ENCODE measurements at regions not wholly inside any gene's neighbourhood (a gene's known extent, or its start where the extent isn't known, plus 50 kb on each side); places are given as distances from the start of the nearest gene placed in this dataset.

- DNase-seq (ENCODE audit: low spot score): no peak
These were observed 425.5 kb upstream of the CADM1 start for GRCh38 chr11:115929618-115930129.

GRCh38 chr11:115928811-115929210, 424.6 kb upstream of the CADM1 start:
- no peak for DNase-seq (ENCODE audit: low spot score)

GRCh38 chr11:115927823-115928329, 423.7 kb upstream of the CADM1 start:
- no peak for DNase-seq (ENCODE audit: low spot score)

- DNase-seq (ENCODE audit: low spot score): no peak
These were observed 422.4 kb upstream of the CADM1 start for GRCh38 chr11:115926601-115927000.

- no peak for DNase-seq (ENCODE audit: low spot score)
These were observed 421.9 kb upstream of the CADM1 start for GRCh38 chr11:115926138-115926537.

- no peak for DNase-seq (ENCODE audit: low spot score)
These were observed 421.4 kb upstream of the CADM1 start for GRCh38 chr11:115925568-115926090.

- DNase-seq (ENCODE audit: low spot score): no peak
These were observed 420.7 kb upstream of the CADM1 start for GRCh38 chr11:115924744-115925567.

- no peak for DNase-seq (ENCODE audit: low spot score)
These were observed 418.7 kb upstream of the CADM1 start for GRCh38 chr11:115922876-115923275.

- no peak for DNase-seq (ENCODE audit: low spot score)
These were observed 417.8 kb upstream of the CADM1 start for GRCh38 chr11:115921986-115922385.

GRCh38 chr11:115921540-115921939, 417.3 kb upstream of the CADM1 start:
- DNase-seq (ENCODE audit: low spot score): no peak

GRCh38 chr11:115920841-115921480, 416.7 kb upstream of the CADM1 start:
- no peak for DNase-seq (ENCODE audit: low spot score)

- no peak for DNase-seq (ENCODE audit: low spot score)
These were observed 415.9 kb upstream of the CADM1 start for GRCh38 chr11:115920092-115920461.

- DNase-seq (ENCODE audit: low spot score): no peak
These were observed 415.3 kb upstream of the CADM1 start for GRCh38 chr11:115919341-115920091.

- DNase-seq (ENCODE audit: low spot score): no peak
These were observed 414.4 kb upstream of the CADM1 start for GRCh38 chr11:115918576-115918975.

- DNase-seq (ENCODE audit: low spot score): no peak
These were observed 412.4 kb upstream of the CADM1 start for GRCh38 chr11:115916608-115917007.

GRCh38 chr11:115912484-115912945, 408.3 kb upstream of the CADM1 start:
- peak; percentile 67 for DNase-seq (ENCODE audit: low spot score)

- DNase-seq (ENCODE audit: low spot score): no peak
These were observed 407.6 kb upstream of the CADM1 start for GRCh38 chr11:115911613-115912346.

GRCh38 chr11:115910379-115910778, 406.2 kb upstream of the CADM1 start:
- no peak for DNase-seq (ENCODE audit: low spot score)

GRCh38 chr11:115906171-115906570, 402.0 kb upstream of the CADM1 start:
- DNase-seq (ENCODE audit: low spot score): no peak

GRCh38 chr11:115905341-115906000, 401.3 kb upstream of the CADM1 start:
- DNase-seq (ENCODE audit: low spot score): no peak

- no peak for DNase-seq (ENCODE audit: low spot score)
These were observed 399.0 kb upstream of the CADM1 start for GRCh38 chr11:115903179-115903578.

All from Ammon's horn (tissue), 1 donor.